ENCODE measurements at regions not wholly inside any gene's neighbourhood (a gene's known extent, or its start where the extent isn't known, plus 50 kb on each side); places are given as distances from the start of the nearest gene placed in this dataset.
"Not testable (repeated sequence)": the region's sequence is repeated elsewhere in the genome, so short reads cannot be mapped to it uniquely, and the experiment has no call there.

GRCh38 chr16:46389561-46390041, 231.6 kb downstream of the SHCBP1 start:
- not testable (repeated sequence) for TF ChIP-seq POLR2A, CTCF (IDR thresholded peaks at IDR 0.05)
